ENCODE measurements at regions not wholly inside any gene's neighbourhood (a gene's known extent, or its start where the extent isn't known, plus 50 kb on each side); places are given as distances from the start of the nearest gene placed in this dataset.

- peak; percentile 72 for TF ChIP-seq GATA2 (IDR thresholded peaks at IDR 0.05; ENCODE audit: low read depth, low read length)
These were observed 151.9 kb upstream of the ALDH3B2 start for GRCh38 chr11:67826028-67826950.

DNA sequence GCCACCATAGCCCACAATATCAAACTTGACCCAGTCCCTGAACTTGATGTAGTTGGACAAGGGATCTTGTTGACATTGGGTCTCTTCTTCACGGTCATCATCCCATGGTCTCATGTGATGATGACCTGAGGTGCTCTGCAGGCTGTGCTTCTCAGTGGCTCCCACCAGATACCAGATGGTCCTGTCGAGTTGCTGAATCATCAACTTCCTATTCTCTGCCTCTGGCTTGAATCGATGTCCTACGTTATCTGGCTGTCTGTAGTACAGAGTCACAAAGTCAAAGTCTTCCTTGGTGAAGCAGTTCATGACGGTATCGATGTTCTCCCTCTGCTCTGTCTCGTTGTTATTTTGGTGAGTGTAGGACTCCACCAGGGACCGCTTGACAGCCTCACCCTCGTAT is 145.7 kb upstream of the ALDH3B2 start:
- TF ChIP-seq GATA3 (IDR thresholded peaks at IDR 0.05; ENCODE audit: low read depth, low read length) (no peak), GATA2 (IDR thresholded peaks at IDR 0.05; ENCODE audit: low read depth, low read length) (no peak)

DNA sequence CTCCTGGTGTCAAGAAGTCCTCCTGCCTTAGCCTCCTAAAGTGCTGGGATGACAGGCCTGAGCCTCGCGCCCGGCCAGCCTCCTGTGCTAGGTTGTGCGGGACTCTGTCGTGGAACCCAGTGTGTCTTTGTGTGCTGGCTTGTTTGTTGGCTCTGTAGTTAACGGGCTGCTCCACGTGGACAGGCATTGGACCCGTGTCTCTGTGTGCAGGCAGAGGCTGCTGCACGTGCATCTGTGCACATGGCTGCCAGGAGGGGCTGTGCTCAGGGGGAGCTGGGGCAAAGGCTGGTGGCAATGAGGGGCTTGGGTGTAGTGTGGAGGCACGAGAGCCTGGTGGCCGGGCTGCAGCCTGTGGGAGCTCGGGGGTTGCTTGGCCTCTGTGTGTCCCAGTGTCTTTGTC is 121.3 kb upstream of the ALDH3B2 start:
- no peak for TF ChIP-seq GATA3 (IDR thresholded peaks at IDR 0.05; ENCODE audit: low read depth, low read length)

GRCh38 chr11:67780056-67780455 is 105.6 kb upstream of the ALDH3B2 start:
- TF ChIP-seq GATA3 (IDR thresholded peaks at IDR 0.05; ENCODE audit: low read depth, low read length) (no peak), GATA2 (IDR thresholded peaks at IDR 0.05; ENCODE audit: low read depth, low read length) (no peak)

DNA sequence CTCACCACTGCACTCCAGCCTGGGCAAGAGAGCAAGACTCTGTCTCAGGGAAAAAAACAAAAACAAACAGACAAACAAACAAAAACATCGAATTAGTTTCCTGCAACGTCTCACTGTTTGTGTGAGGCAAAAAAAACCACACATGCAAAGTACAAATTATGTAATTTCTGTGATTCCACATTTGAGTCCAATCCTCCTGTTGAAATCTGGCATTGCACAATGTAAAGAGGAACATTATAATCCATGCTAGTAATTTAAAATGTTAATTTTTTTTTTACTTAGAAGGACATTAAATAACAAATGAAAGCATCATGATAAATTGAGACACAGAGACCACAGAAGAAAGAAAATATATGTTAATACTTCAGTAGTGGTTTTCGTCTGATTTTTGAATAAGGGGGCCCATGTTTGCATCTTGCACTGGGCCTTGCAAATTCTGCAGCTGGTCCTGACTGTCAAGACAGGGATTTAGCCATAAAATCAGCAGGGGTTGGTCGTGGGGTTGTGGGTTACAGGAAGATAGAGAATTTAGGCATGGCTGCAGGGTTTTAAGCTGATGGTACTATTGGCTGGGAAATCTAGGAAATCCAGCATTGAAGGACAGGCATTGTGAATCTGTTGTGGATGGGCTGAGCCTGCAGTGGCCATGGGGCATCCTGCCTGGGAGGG is 102.6 kb upstream of the ALDH3B2 start:
- TF ChIP-seq GATA3 (IDR thresholded peaks at IDR 0.05; ENCODE audit: low read depth, low read length) = no peak
- no peak for TF ChIP-seq GATA2 (IDR thresholded peaks at IDR 0.05; ENCODE audit: low read depth, low read length)

DNA sequence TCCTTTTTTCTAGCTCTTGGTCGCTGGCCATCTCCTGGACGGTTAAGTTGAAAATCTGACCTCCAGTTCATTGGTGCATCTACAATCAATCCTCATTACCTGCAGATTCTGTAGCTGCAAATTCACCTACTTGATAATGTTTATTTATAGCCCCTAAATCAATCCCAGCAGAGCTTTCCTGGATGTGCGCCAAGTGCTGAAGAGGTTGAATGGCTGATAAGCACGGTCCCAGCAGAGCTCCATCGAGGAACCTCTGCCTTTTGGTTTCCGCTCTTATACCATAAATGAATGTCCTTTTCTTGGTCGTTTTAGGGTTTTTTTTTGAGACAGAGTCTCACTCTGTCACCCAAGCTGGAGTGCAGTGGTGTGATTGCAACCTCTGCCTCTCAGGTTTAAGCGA is 99.8 kb upstream of the ALDH3B2 start:
- 0 out of 2 replicates have a peak, but pooled peaks have one; percentile 31 for TF ChIP-seq GATA2 (IDR thresholded peaks at IDR 0.05; ENCODE audit: low read depth, low read length)

- TF ChIP-seq GATA2 (IDR thresholded peaks at IDR 0.05; ENCODE audit: low read depth, low read length) = no peak
- no peak for TF ChIP-seq GATA3 (IDR thresholded peaks at IDR 0.05; ENCODE audit: low read depth, low read length)
These were observed 70.8 kb upstream of the ALDH3B2 start for GRCh38 chr11:67745181-67745726.

- TF ChIP-seq GATA2 (IDR thresholded peaks at IDR 0.05; ENCODE audit: low read depth, low read length) (0 out of 2 replicates have a peak, but pooled peaks have one; percentile 34), GATA3 (IDR thresholded peaks at IDR 0.05; ENCODE audit: low read depth, low read length) (no peak)
These were observed 57.8 kb upstream of the ALDH3B2 start for GRCh38 chr11:67732045-67732787.

- TF ChIP-seq GATA3 (IDR thresholded peaks at IDR 0.05; ENCODE audit: low read depth, low read length) = no peak
- no peak for TF ChIP-seq GATA2 (IDR thresholded peaks at IDR 0.05; ENCODE audit: low read depth, low read length)
These were observed 57.2 kb upstream of the ALDH3B2 start for GRCh38 chr11:67731583-67731982.

Measured in SH-SY5Y (cell line).